ENCODE measurements at regions not wholly inside any gene's neighbourhood (a gene's known extent, or its start where the extent isn't known, plus 50 kb on each side); places are given as distances from the start of the nearest gene placed in this dataset.
"Not testable (repeated sequence)": the region's sequence is repeated elsewhere in the genome, so short reads cannot be mapped to it uniquely, and the experiment has no call there.

DNA sequence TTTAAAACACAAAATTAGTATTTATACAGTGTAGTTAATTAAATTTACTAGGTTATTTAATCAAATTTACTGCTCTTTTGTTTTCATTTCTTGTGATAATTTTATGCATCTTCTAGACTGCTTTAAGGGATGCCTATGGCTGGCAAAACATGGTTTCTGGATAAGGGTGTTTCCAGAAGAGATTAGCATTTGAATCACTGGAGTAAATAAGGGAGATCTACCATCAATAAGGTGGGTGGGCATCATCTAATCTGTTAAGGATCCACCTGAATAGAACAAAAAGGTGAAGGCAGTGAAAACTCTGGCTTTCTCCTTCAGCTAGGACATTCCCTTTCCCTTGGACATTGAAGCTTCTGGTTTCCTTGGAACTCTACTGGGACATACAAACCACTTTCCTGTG is 146.2 kb upstream of the LAMA2 start:
- FAIRE-seq: no peak

DNA sequence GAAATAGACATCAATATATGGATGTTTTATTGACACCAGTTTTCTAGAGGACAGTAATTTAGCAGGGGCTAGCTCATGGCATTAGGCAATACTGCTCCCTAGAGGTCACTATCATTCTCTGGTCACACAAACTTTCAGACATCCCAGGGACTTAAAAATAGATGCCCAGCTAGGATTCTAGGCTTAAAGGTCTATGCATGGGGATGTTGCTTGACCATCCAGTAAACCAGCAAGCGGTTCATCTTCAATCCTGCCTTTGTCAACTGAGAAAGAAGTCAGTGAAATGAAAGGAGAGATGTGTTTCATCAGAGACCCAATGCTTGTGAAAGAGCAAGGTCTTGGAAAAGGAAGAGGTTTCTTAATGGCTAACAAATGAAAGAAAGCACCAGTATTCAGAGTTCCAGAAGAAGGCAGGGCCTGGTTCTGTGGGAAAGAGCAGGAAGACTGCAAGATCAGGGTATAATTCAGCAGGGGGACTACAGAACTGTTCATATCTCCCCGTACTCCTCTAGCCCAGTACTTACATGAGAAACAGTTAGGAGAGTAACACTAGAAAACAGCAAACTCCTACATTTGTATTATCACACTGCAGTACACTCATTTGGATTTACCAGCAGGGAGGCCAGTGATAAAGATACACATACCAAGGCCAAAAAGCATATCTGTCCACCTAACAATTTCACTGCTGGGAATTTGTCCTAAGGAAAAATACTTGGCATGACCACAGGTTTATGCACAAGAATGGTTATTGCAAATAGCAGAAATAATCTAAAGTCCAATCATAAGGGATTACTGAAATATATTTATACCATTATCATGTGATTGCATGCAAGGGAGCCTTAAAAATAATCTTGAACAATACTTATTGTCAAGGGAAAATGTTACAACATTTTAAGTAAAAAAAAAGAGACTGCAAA is 151.4 kb upstream of the LAMA2 start:
- FAIRE-seq: peak; percentile 96

DNA sequence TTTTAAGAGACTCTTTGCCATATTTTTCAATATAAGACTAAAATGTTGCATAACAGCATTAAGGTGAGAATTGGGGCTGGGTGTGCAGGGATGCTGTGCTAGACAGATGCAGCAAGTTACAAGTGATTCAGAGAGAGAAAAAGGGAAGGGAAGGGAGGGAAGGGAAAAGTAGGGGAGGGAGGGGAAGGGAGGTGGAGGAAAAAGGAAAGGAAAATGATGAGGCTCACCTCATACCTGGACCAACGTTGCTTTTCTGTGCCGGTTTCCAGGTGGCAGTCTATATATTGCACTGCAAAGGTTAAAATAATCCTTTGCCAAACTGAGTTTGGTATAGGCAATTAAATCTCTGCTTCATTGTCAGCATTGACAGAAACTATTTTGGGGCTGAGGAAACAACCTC is 155.4 kb upstream of the LAMA2 start:
- no peak for FAIRE-seq

DNA sequence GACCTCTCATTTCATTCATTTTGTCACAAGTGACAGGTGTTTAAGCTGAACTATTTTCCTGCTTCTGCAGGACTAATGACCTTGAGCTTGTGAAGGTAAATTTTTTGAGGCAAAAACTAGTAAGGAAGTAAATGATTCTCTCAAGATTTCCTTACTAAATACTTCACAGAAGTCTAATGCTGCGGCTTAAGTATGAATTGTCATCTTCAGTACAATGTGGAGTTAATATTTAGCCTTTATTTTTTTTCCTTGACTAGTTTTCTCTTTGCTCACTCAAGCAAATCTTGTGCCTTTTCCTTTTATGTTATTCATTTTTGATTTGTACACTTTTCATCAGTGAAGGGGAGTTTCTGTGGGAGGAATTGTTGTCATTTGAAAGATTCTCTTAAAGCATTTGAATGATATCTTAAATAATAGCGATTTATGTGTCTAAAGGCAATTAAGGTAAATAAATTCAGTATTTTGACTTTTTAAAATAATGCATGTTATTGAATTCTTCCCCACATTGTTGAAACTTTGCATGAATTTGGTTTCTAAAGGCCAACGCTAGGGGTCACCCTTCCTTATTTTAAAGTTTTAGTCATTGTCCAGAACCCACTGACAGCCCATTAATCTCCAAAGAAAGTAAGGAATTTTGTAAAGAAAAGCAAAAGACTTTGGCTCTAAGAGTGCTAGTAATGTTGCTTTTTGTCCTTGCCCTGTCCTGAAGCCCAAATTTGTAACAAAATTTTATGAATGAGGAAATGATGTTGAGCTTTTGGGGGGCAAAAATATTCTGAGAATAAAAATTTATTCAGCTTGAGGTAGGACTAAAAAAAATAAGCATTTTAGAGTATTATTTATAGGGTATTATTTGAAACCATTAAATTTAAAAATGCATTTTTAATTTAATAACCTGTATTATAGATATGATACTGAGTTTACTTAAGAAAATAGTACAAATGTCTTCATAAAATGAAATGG is 157.4 kb upstream of the LAMA2 start:
- peak; percentile 91 for FAIRE-seq

DNA sequence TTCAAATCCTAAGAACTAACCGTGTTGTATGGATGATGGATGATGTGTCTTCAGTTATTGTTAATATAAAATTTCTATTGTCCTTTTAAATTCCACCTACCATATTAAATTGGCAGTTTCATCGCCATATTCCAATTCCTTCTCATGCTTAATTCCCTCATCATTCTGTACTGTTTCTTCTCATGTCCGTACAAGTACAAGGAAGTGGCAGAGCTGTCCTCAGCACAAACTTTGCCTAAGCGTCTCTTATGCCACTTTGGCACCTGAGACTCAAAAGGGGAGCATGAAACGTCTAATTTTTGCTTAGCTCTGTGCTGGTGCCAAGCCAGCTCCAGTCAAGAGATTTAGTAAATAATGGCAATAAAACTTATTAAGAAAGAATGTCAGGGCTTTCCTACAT is 158.2 kb upstream of the LAMA2 start:
- FAIRE-seq: no peak

DNA sequence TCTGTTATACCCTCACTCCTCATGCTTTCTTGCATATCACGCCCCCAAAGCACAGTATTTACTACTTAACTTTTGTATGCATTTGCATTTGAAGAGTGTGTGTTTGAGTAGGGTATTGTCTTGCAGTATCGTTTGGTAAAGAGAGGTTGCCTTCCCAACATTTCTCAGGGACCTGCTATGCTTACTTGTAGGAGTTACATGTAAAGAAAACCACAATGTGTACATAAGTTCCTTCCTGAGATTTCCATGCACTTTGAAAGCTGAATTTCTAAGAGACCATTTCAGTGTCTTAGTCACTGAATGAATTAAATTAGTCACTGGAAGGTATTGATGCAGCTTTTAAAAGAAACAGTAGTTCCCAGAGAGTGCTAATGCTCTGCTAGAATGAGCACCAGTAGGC is 159.3 kb upstream of the LAMA2 start:
- no peak for FAIRE-seq

DNA sequence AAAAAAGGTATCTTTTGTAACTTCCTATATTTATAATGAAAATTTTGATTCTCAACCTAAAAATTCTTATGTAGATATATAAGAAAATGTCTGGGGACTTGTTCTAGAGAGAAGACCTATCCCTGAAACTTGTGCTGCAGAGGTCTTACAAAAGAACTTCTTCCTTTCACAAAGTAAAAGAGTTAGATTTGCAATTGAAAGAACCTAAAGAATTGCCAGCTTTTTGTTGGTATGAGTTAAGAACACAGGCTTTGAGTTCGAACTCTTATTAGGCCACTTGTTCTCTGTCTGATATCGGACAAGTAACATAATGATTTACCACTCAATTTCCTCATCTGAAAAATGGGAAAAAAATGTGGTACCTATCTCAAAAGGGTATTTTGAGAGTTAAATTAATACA is 162.0 kb upstream of the LAMA2 start:
- FAIRE-seq: no peak

DNA sequence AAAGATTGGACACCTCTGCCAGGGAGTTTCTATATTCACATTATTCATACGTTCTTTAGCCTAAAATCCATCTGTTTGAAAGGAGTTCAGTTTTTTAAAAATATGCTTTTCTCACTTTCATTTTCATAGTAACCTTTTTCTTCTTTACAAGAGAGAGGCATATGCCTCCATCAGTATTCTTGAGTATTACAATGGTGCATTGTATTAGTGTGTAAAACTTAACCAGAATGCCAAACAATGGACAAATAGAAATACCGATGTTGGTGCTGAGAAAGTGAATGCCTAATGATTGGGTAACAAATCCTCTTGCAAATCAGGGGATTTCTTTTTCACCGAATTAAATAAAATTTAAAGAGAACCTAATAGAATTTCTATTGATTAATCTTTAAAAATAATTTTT is 163.2 kb upstream of the LAMA2 start:
- no peak for FAIRE-seq

DNA sequence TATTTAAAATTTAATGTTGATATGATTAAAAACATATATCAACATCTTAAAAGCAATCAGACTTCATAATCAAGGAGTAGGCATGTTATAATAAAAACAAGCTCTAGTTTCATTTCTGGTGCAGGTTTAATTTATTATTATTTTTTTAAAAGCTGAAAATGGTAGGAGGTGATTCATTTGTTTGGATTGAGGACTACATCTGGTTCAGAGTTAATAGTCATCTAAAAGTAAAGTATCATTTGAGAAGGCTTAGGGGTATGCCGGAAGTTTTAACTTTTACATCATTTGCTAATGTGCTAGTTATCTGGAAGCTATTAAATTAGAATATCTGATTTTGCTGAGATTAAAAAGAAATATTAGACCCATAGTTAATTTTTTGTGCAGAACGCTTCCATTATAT is 169.5 kb upstream of the LAMA2 start:
- no peak for FAIRE-seq

DNA sequence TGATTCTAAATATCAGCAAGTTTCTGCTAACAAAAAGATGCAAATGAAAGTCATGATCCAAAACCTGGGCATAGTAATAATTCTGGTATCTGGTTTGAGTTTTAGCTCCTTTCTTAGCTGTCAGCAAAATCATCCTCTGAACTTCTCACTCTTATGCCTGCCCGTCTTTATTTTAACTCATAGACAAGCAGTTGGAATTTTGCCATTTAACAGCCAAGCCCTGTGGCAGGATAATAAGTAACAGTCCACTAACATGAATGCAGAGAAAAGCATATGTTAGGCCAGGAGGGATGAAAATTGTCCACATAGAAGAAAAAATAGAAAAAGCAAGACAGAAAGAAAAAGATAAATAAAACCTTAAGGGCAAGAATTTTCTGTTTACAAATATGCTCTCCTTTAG is 170.0 kb upstream of the LAMA2 start:
- FAIRE-seq: no peak

DNA sequence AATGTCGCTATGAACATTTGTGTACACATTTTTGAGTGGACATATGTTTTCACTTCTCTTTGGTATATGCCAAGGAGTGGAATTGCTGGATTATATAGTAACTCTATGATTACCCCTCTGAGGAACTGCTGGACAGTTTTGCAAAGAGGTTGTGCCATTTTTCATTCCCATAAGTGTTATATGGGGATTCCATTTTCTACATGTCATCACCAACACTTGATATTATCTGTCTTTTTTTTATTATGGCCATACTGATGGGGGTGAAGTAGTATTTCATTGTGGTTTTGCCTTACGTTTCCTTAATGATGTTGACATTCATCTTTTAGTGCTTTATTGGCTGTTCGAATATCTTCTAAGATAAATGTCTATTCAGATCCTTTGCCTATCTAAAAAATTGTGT is 171.8 kb upstream of the LAMA2 start:
- no peak for FAIRE-seq

DNA sequence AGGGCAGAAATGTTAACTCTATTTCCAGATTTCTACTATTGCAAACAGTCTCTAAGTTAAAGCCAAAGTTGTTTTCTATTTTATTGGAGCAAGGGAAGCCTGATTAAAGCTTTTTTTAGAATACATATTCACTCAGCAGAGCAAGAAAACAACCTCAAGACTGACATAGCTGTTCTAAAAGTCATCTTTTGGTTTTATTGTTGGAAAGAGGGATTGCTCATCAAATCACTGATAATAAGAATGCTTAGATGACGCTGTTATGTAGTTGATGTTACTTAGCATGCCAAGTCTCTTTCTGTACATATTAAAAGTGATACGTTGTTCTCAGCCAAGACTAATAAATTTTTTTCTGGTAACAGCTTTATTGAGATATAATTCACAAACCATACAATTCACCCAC is 172.6 kb upstream of the LAMA2 start:
- FAIRE-seq: no peak

DNA sequence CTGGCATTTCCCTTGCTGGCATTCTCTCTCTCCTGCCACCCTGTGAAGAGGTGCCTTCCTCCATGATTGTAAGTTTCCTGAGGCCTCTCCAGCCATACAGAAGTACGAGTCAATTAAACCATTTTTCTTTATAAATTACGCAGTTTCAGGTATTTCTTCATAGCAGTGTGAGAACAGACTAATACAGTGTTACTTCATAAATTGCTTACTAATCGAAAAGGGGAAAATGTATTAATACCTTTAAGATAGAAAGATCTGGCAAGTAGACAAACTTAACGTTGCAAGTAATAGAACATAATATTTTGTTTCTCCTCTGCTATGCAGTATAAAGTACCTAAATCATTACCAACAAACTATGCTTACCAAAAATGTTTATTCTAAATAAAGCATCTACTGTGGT is 178.3 kb upstream of the LAMA2 start:
- no peak for FAIRE-seq

DNA sequence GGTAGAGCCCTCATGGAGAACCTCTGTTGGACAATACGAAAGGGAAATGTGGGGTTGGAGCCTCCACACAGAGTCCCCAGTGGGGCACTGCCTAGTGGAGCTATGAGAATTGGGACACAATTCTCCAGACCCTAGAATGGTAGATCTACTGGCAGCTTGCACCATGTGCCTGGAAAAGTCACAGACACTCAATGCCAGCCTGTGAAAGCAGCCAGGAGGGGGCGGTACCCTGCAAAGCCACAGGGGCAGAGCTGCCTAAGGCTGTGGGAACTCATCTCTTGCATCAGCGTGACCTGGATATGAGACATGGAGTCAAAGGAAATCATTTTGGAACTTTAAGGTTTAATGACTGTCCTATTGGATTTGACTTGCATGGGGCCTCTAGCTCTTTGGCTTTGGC is 179.1 kb upstream of the LAMA2 start:
- FAIRE-seq: not testable (repeated sequence)

DNA sequence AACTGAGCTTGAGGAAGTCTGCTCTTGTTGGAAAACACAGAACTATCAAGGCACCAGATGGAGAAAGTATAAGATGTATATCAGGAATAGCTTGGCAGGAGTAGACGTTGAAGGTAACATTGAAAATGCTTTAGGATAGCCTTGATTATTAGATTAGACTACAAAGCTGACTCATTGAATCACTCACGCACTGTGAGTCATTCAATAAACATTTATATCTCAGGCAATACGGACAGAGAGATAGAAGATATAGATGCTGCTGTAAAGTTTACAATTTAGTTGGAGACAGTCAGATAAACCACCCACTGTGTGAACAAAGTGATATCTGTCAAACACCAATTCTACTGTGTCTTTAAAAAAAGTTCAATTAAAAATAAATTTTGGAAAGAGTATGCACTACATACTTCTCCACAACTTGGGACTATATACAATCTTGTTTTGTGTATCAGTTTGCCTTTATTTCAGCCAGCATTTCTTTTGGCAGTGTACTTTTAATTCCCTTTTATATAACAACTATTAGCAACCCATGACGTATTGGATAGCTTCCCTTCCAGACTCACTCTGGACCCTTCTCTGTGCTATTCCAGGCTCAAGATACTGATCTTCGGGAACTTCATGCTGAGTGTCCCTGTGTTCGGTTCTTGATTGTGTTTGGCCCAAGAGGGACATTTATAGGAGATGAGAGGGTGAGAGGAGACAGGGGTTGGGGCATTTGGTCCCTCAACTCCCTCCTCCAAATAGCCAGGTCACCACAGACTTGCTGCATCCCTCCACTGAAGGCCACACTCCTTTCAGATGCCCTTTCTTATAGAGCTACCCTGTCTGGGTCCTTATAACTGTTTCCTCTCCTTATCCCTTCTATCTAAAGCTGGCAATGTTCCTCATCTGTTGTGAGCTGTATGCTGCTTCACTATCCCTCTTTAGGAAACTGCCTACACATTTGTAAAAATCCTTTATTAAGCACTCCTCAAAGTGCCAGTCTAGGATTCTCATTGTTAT is 176.6 kb upstream of the PTPRK start:
- no peak for FAIRE-seq

DNA sequence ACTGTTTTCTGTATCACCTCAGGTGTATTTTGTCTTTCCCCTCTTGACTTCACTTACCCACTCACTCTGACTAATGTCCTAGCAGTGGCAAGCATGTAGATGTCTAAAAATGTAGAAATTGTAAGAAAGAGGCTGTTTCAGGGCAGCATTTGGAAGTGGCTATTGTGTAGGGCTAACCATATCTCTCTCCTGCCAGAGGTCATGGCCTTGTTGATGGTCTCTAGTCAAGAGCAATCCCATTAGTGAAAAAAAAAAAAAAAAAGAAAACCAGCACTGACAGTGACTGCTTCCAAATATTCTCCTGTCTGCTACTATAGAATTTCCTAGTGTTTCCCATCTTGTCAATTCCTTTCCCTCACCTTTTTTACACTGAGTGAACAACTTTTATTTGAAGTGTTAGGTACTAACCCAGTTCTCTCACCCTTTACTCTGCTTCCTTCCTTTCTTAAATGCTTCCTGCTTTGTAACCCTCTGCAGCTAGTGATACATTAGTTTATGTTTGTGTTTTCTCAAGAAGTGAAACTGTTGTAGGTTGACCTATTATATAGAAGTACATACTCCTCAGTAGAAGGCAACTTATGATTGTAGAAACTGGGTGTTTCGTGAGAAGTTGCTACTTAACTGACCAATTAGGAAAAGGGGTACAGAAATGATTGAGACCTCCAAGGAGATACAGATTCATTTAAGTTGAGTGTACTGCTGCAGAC is 174.1 kb upstream of the PTPRK start:
- FAIRE-seq: no peak

DNA sequence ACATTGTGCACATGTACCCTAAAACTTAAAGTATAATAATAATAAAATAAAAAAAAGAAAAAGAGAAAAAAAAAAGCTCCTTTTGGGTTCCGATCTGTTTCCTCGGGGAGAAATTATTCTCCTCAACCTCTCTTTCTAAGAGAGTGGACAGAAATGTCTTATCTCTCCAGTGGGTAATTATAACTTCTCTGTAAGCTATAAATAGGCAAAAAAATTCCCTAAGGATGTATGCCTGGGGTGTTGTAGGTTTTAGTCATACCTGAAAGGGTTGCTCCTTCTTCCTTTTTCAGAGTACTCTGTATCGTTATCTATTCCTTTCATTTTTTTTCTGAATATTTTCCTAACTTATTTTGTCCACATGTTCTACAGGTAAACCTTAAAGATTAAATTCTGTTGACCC is 169.7 kb upstream of the PTPRK start:
- FAIRE-seq: no peak

DNA sequence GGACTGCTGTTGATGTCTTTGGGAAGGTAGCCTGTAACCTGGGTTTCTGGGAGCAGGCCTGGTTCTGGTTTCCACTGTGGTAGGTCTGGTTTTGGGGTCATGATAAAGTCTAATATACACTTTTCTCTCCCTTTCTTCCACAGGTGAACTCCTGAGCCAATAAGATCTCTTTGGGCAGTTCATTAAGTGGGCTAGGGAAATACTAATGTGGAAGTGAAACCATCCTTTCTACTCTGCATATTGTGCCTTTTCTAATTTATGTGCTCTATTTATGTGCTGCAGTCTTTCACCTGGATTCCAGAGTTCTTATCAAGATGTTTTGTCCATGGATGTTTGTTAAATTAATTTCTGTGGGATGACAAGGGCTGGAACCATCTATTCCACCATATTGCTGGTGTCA is 165.7 kb upstream of the PTPRK start:
- FAIRE-seq: no peak

DNA sequence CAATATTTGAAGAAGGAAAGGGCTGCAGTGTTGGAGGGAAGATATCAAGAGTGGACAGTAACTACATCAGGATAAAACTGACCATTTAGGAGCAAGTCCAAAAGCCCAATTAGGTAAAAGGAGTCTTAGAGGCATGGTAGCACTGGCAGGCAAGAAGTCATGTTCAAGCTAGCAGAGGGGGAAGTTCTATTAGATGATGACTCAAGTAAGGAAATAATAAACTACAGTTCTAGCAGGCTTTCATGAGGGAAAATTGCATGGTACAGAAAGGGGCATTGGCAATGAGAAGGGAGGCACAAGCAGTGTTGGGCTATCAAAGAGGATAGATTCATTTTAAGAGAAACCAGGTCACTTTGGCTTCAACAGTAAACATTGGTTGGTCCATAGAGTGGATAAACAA is 156.1 kb upstream of the PTPRK start:
- FAIRE-seq: no peak

DNA sequence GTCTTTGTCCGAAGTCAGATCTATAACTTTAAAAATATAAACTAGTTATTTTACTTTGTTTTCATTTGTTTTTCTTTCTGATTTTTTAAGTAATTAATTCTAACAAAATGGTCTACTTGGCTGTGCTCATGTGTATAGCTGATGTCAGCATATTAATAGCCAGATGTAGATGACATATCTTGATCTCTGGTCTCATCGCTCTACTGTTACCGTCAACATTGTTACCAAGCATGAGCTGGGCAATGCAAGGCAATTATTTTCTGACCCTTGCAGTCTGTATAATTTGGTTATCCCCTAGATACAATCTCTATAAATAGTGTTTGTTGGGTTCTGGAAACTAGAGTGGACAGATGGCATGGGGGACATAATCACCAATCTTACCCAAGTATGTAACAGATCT is 151.6 kb upstream of the PTPRK start:
- no peak for FAIRE-seq

DNA sequence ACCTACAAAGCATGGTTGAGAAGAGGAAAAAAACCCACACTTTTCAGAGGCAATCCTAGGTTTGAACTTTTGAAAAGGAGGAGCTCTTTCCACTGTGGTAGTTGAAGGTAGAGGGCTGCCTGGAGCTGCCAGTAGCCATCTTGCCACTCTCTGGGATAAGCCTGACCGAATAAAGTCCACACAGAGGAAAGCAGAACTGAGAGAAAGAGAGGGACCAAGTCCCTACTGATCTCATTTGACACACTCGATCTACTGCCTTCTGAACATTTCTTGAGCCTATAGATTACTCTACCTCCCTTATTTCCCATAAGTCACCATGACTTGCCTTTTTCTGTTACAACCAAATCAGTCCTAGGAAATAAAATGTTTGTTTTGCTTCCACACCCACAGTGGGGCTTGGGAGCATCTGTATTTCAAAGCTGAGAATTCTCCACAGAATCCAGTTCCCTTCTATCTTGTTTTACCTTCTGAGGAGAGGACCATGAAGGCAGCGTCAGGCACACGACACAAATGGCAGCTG is 147.0 kb upstream of the PTPRK start:
- no peak for FAIRE-seq

DNA sequence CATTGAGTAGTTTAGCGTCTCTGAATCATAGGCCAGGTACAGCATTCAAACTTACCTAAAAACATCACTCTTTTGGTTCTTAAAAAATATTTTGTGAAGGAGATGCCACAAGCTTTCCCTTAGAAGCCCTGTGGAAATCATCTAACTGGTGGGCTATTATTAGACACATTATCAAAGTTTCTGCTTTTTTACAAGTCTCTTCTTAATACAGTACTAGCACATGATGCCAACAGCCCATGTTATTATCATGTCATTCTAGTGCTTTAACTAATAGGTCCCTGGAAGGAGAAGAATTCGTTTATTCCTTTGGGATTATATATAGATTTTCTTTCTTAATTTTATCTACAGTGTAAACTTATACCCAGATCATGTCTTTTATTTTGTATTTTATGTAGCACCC is 146.0 kb upstream of the PTPRK start:
- no peak for FAIRE-seq
